GM19324 (cell line): ENCODE measurements at regions not wholly inside any gene's neighbourhood (a gene's known extent, or its start where the extent isn't known, plus 50 kb on each side); places are given as distances from the start of the nearest gene placed in this dataset.
"Not testable (repeated sequence)": the region's sequence is repeated elsewhere in the genome, so short reads cannot be mapped to it uniquely, and the experiment has no call there.

ENCODE experiments used
- ATAC-seq: cut with Tn5 transposase; IDR thresholded peaks from one replicate; pipeline ENCODE4 v1.9.1; 2021; ENCODE audit warnings: mild to moderate bottlenecking, moderate library complexity; ENCODE audit not compliant: unreplicated experiment, low FRiP score

GRCh38 chr5:101283938-101284337 lies 380.9 kb upstream of the ST8SIA4 start:
- not testable (repeated sequence) for ATAC-seq

- ATAC-seq, result no peak
These were observed 375.8 kb upstream of the ST8SIA4 start for GRCh38 chr5:101278917-101279316.

- ATAC-seq, result no peak
These were observed 375.1 kb upstream of the ST8SIA4 start for GRCh38 chr5:101278011-101278687.

- no peak for ATAC-seq
These were observed 368.9 kb upstream of the ST8SIA4 start for GRCh38 chr5:101271945-101272344.

GRCh38 chr5:101271416-101271815 lies 368.3 kb upstream of the ST8SIA4 start:
- ATAC-seq, result no peak

GRCh38 chr5:101260857-101261256 lies 357.8 kb upstream of the ST8SIA4 start:
- ATAC-seq, result no peak

GRCh38 chr5:101253096-101253495 lies 350.0 kb upstream of the ST8SIA4 start:
- ATAC-seq, result no peak

GRCh38 chr5:101244621-101245020 lies 341.5 kb upstream of the ST8SIA4 start:
- no peak for ATAC-seq

- ATAC-seq, result no peak
These were observed 309.9 kb upstream of the ST8SIA4 start for GRCh38 chr5:101212942-101213514.

GRCh38 chr5:101206534-101206933 lies 303.5 kb upstream of the ST8SIA4 start:
- no peak for ATAC-seq

GRCh38 chr5:101205065-101205464 lies 302.0 kb upstream of the ST8SIA4 start:
- ATAC-seq, result not testable (repeated sequence)

- not testable (repeated sequence) for ATAC-seq
These were observed 277.3 kb upstream of the ST8SIA4 start for GRCh38 chr5:101180365-101180764.

GRCh38 chr5:101176605-101177004 lies 273.5 kb upstream of the ST8SIA4 start:
- no peak for ATAC-seq

- no peak for ATAC-seq
These were observed 271.9 kb upstream of the ST8SIA4 start for GRCh38 chr5:101174981-101175380.

GRCh38 chr5:101163088-101163487 lies 260.0 kb upstream of the ST8SIA4 start:
- no peak for ATAC-seq

- ATAC-seq, result no peak
These were observed 256.9 kb upstream of the ST8SIA4 start for GRCh38 chr5:101160002-101160401.

GRCh38 chr5:101159006-101159405 lies 255.9 kb upstream of the ST8SIA4 start:
- no peak for ATAC-seq

GRCh38 chr5:101153526-101153925 lies 250.4 kb upstream of the ST8SIA4 start:
- no peak for ATAC-seq

GRCh38 chr5:101143526-101143925 lies 240.4 kb upstream of the ST8SIA4 start:
- no peak for ATAC-seq

GRCh38 chr5:101142102-101142501 lies 239.0 kb upstream of the ST8SIA4 start:
- no peak for ATAC-seq

GRCh38 chr5:101136454-101136853 lies 233.4 kb upstream of the ST8SIA4 start:
- ATAC-seq, result no peak

- no peak for ATAC-seq
These were observed 220.3 kb upstream of the ST8SIA4 start for GRCh38 chr5:101123363-101123762.
